B cell (primary cell): ENCODE measurements at regions not wholly inside any gene's neighbourhood (a gene's known extent, or its start where the extent isn't known, plus 50 kb on each side); places are given as distances from the start of the nearest gene placed in this dataset. TPM values are rescaled to one million over a fixed set of nuclear protein-coding genes. Genes with fewer than 3 reads are reported as not detected.

ENCODE experiments used
- ATAC-seq: fragments of 200-7000 bp; cut with Tn5 transposase; one replicate; pipeline ENCODE4 v1.10.0; 2021; ENCODE audit warnings: low read depth, mild to moderate bottlenecking, moderate number of reproducible peaks, moderate library complexity
- CTCF ChIA-PET: fragments of 350-600 bp; sonication (Branson Sonifier 250); formaldehyde crosslinking; loops from one replicate; lab custom pipeline; 2021; ENCODE audit warnings: antibody characterized with exemption, inconsistent platforms; lab: Charles Lee
- POLR2A ChIA-PET: fragments of 350-600 bp; sonication (Branson Sonifier 250); formaldehyde crosslinking; loops from one replicate; lab custom pipeline; 2021; ENCODE audit warnings: antibody characterized with exemption; lab: Charles Lee
- DNase-seq: peaks from one replicate; pipeline ENCODE4 v3.0.0; 2013
- H2AFZ ChIP-seq: 2 replicates; pipeline ENCODE4 v1.6.1; 2012; ENCODE audit warnings: mild to moderate bottlenecking, low read depth, low read length; ENCODE audit not compliant: insufficient read depth, poor library complexity, severe bottlenecking
- H3K27ac ChIP-seq, 2 donors: 1 replicate in 1 of 2; 2 replicates in 1 of 2; pipeline ENCODE4 v1.5.1; 2012 to 2013; ENCODE audit warnings: low read length in 2 of 2, mild to moderate bottlenecking in 2 of 2, moderate library complexity in 1 of 2
- H3K27me3 ChIP-seq, 4 experiments: fragments of 200-600 bp in 1 of 4; sonication (generic) in 1 of 4; replicated peaks in 1 of 4; 1 replicate in 2 of 4; 2 replicates in 2 of 4; pipeline versions ENCODE4 v1.6.1 to v1.7.0; 2013 to 2016; ENCODE audit warnings: low read length in 3 of 4, mild to moderate bottlenecking in 2 of 4, mixed read lengths in 1 of 4, moderate library complexity in 1 of 4; ENCODE audit not compliant: insufficient read depth in 4 of 4, control insufficient read depth in 3 of 4; ENCODE audit errors: control extremely low read depth in 1 of 4
- H3K36me3 ChIP-seq, 2 experiments: replicated peaks in 1 of 2; 1 replicate in 1 of 2; 2 replicates in 1 of 2; pipeline versions ENCODE4 v1.6.1 to v1.7.1; 2013; ENCODE audit warnings: low read length in 1 of 2; ENCODE audit not compliant: insufficient read depth in 2 of 2, control insufficient read depth in 1 of 2; ENCODE audit errors: control extremely low read depth in 1 of 2, extremely low read depth in 1 of 2
- H3K4me1 ChIP-seq, 2 donors: fragments of 200-600 bp in 1 of 2; sonication (generic) in 1 of 2; 1 replicate in 1 of 2; 2 replicates in 1 of 2; pipeline versions ENCODE4 v1.5.1 to v1.6.1; 2013 to 2017; ENCODE audit warnings: low read length in 2 of 2; ENCODE audit not compliant: control insufficient read depth in 2 of 2, insufficient read depth in 2 of 2
- H3K4me2 ChIP-seq: replicated peaks from 2 replicates; pipeline ENCODE3; 2012; ENCODE audit warnings: mild to moderate bottlenecking, low read depth, low read length; ENCODE audit not compliant: poor library complexity, severe bottlenecking
- H3K4me3 ChIP-seq, 5 experiments: fragments of 200-600 bp in 1 of 5; sonication (generic) in 1 of 5; 1 replicate in 3 of 5; 2 replicates in 2 of 5; pipeline versions ENCODE4 v1.5.1 to v1.7.0; 2011 to 2016; ENCODE audit warnings: low read length in 4 of 5, mild to moderate bottlenecking in 4 of 5, low read depth in 2 of 5, control low read depth in 1 of 5, moderate library complexity in 1 of 5; ENCODE audit not compliant: insufficient read depth in 1 of 5; ENCODE audit errors: control extremely low read depth in 1 of 5, extremely low read depth in 1 of 5
- H3K79me2 ChIP-seq: fragments of 200-600 bp; sonication (generic); one replicate; pipeline ENCODE4 v1.6.0; 2016; ENCODE audit warnings: low read length; ENCODE audit not compliant: control insufficient read depth, insufficient read depth
- H3K9ac ChIP-seq: fragments of 200-600 bp; sonication (generic); 2 replicates; pipeline ENCODE4 v1.6.1; 2017; ENCODE audit warnings: mild to moderate bottlenecking, low read length, moderate library complexity
- H3K9me3 ChIP-seq, 3 donors: one replicate each; pipeline versions ENCODE4 v1.6.1 to v1.7.1; 2013; ENCODE audit warnings: low read length in 2 of 3; ENCODE audit not compliant: control insufficient read depth in 2 of 3, insufficient read depth in 1 of 3; ENCODE audit errors: control extremely low read depth in 1 of 3
- H4K20me1 ChIP-seq: 2 replicates; pipeline ENCODE4 v1.6.0; 2012; ENCODE audit warnings: mild to moderate bottlenecking, low read length; ENCODE audit not compliant: insufficient read depth, control insufficient read depth, poor library complexity, severe bottlenecking
- H3K27ac Mint-ChIP-seq: one replicate; pipeline ENCODE4 v1.8.0; 2021; ENCODE audit warnings: mixed read lengths
- H3K27me3 Mint-ChIP-seq: one replicate; pipeline ENCODE4 v1.8.0; 2021; ENCODE audit warnings: mixed read lengths
- H3K4me1 Mint-ChIP-seq: one replicate; pipeline ENCODE4 v1.8.0; 2021; ENCODE audit warnings: mixed read lengths
- H3K4me3 Mint-ChIP-seq: one replicate; pipeline ENCODE4 v1.8.0; 2021; ENCODE audit warnings: mixed read lengths
- H3K9me3 Mint-ChIP-seq: one replicate; pipeline ENCODE4 v1.8.0; 2022; ENCODE audit warnings: mixed read lengths; ENCODE audit not compliant: insufficient read depth
- CTCF ChIP-seq: fragments of 200-600 bp; IDR thresholded peaks from one replicate; pipeline ENCODE4 v1.8.0; 2022; ENCODE audit warnings: antibody characterized with exemption, mild to moderate bottlenecking
- EZH2 ChIP-seq: IDR thresholded peaks from 2 replicates; pipeline ENCODE4 v1.6.1; 2012; ENCODE audit warnings: borderline replicate concordance, low read depth, mild to moderate bottlenecking, moderate library complexity, low read length; ENCODE audit not compliant: insufficient read depth, poor library complexity, severe bottlenecking
- WGBS: methylation state at CpG from one replicate; pipeline ENCODE4 v1.1.5; 2013; ENCODE audit warnings: missing lambda C conversion rate; ENCODE audit not compliant: insufficient coverage; 5-methylcytosine and 5-hydroxymethylcytosine counted together
- intact Hi-C: fragments of 100-400 bp; cut with micrococcal nuclease; formaldehyde crosslinking; loops from one replicate; pipeline ENCODE4 v1.10.0; 2022
- small RNA-seq: library from RNA; depleted of rRNA; stranded (forward); fragments of <200 nt; gene quantifications from one replicate; pipeline ENCODE3, GENCODE V24; 2012; ENCODE audit warnings: low replicate concordance, low read depth; ENCODE audit not compliant: insufficient read length

- intact Hi-C loops, result no loop called here
- Mint-ChIP-seq H3K27me3 (no peaks in the 10 kb centered on the region), H3K9me3 (no peaks in the 10 kb centered on the region), H3K27ac (no peak overlapping the region), H3K4me3 (no peak overlapping the region), H3K4me1 (no peaks in the 10 kb centered on the region)
- no peak overlapping the region for H3K4me2 ChIP-seq
- H2AFZ ChIP-seq, result no peak overlapping the region
- no peak overlapping the region for H3K27ac ChIP-seq
- no peaks in the 10 kb centered on the region for H3K27me3 ChIP-seq
- no peaks in the 10 kb centered on the region for H4K20me1 ChIP-seq
- ATAC-seq (no peak), DNase-seq (no peak)
- H3K4me3 ChIP-seq, result no peak overlapping the region
- no peaks in the 10 kb centered on the region for H3K4me1 ChIP-seq
- H3K9ac ChIP-seq, result no peak overlapping the region
- H3K36me3 ChIP-seq, result no peaks in the 10 kb centered on the region
- CTCF ChIA-PET, result no interaction called here
- POLR2A ChIA-PET, result no interaction called here
- WGBS, result 73% methylated on average over 1 of the region's 5 CpGs
- TF ChIP-seq CTCF (no peak), EZH2 (no peak)
- no peaks in the 10 kb centered on the region for H3K9me3 ChIP-seq
- no peaks in the 10 kb centered on the region for H3K79me2 ChIP-seq
These were observed 53.2 kb upstream of the SPANXB1 start for GRCh38 chrX:140949233-140949632.

Small RNAs in the stretch of these regions (small RNA-seq; reads per million reads assigned to genes)
- gene MIR320D2, result not detected
